HL-60 (cell line): ENCODE measurements at regions not wholly inside any gene's neighbourhood (a gene's known extent, or its start where the extent isn't known, plus 50 kb on each side); places are given as distances from the start of the nearest gene placed in this dataset.

Experiments
- GABPA ChIP-seq: IDR thresholded peaks from 2 replicates; pipeline ENCODE4 v1.6.1; 2012; ENCODE audit warnings: low read depth
- POLR2AphosphoS5 ChIP-seq: IDR thresholded peaks from 2 replicates; pipeline ENCODE4 v1.6.1; 2012; ENCODE audit warnings: low read depth
- SPI1 ChIP-seq: IDR thresholded peaks from 2 replicates; pipeline ENCODE4 v1.6.1; 2012; ENCODE audit warnings: low read depth, mild to moderate bottlenecking, borderline replicate concordance
- TF ChIP-seq, protein P1 (sequence below): IDR thresholded peaks from one replicate; pipeline ENCODE4 v1.5.1; 2011; ENCODE audit warnings: low read length, control low read depth, inconsistent platforms; ENCODE audit not compliant: insufficient read depth
- TF ChIP-seq, protein P2 (sequence below): IDR thresholded peaks from 2 replicates; pipeline ENCODE4 v1.6.1; 2012; ENCODE audit warnings: low read depth; ENCODE audit not compliant: insufficient replicate concordance

DNA sequence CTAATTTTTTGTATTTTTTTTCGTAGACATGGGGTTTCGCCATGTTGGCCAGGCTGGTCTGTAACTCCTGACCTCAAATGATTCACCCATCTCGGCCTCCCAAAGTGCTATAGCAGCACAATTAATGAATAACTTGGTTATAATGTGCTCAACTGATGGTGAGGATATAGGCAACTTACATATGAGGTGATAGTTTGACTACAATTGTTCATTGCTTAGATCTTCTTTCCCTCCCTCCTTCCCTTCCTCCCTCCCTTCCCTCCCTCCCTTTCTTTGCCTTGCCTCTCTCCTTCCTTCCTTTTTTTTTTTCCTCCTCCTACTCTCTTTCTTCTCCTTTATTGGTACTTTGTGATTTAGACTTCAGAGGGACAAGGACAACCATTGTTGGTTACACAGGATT is 151.2 kb downstream of the RNF144B start:
- TF ChIP-seq, protein P1, sequence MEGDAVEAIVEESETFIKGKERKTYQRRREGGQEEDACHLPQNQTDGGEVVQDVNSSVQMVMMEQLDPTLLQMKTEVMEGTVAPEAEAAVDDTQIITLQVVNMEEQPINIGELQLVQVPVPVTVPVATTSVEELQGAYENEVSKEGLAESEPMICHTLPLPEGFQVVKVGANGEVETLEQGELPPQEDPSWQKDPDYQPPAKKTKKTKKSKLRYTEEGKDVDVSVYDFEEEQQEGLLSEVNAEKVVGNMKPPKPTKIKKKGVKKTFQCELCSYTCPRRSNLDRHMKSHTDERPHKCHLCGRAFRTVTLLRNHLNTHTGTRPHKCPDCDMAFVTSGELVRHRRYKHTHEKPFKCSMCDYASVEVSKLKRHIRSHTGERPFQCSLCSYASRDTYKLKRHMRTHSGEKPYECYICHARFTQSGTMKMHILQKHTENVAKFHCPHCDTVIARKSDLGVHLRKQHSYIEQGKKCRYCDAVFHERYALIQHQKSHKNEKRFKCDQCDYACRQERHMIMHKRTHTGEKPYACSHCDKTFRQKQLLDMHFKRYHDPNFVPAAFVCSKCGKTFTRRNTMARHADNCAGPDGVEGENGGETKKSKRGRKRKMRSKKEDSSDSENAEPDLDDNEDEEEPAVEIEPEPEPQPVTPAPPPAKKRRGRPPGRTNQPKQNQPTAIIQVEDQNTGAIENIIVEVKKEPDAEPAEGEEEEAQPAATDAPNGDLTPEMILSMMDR, result no peak
- TF ChIP-seq GABPA, result no peak
- no peak for TF ChIP-seq POLR2AphosphoS5
- TF ChIP-seq, protein P2, sequence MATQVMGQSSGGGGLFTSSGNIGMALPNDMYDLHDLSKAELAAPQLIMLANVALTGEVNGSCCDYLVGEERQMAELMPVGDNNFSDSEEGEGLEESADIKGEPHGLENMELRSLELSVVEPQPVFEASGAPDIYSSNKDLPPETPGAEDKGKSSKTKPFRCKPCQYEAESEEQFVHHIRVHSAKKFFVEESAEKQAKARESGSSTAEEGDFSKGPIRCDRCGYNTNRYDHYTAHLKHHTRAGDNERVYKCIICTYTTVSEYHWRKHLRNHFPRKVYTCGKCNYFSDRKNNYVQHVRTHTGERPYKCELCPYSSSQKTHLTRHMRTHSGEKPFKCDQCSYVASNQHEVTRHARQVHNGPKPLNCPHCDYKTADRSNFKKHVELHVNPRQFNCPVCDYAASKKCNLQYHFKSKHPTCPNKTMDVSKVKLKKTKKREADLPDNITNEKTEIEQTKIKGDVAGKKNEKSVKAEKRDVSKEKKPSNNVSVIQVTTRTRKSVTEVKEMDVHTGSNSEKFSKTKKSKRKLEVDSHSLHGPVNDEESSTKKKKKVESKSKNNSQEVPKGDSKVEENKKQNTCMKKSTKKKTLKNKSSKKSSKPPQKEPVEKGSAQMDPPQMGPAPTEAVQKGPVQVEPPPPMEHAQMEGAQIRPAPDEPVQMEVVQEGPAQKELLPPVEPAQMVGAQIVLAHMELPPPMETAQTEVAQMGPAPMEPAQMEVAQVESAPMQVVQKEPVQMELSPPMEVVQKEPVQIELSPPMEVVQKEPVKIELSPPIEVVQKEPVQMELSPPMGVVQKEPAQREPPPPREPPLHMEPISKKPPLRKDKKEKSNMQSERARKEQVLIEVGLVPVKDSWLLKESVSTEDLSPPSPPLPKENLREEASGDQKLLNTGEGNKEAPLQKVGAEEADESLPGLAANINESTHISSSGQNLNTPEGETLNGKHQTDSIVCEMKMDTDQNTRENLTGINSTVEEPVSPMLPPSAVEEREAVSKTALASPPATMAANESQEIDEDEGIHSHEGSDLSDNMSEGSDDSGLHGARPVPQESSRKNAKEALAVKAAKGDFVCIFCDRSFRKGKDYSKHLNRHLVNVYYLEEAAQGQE, result no peak
- TF ChIP-seq SPI1, result no peak
